SK-N-MC (cell line): ENCODE measurements at regions not wholly inside any gene's neighbourhood (a gene's known extent, or its start where the extent isn't known, plus 50 kb on each side); places are given as distances from the start of the nearest gene placed in this dataset.

Experiments used
- DNase-seq: peaks from one replicate; pipeline ENCODE4 v3.0.0-alpha.2; 2011; ENCODE audit warnings: low read depth, low spot score
- H3K27ac ChIP-seq: fragments of 200-600 bp; sonication (generic); 2 replicates; pipeline ENCODE4 v1.5.1; 2016; ENCODE audit warnings: mixed run types
- H3K36me3 ChIP-seq: fragments of 200-600 bp; sonication (generic); 2 replicates; pipeline ENCODE4 v1.6.1; 2017; ENCODE audit warnings: antibody characterized with exemption, low read length, mixed read lengths; ENCODE audit not compliant: insufficient read depth
- H3K4me3 ChIP-seq: fragments of 200-600 bp; sonication (generic); 2 replicates; pipeline ENCODE4 v1.5.1; 2016
- H3K9ac ChIP-seq: fragments of 200-600 bp; sonication (generic); 2 replicates; pipeline ENCODE4 v1.8.0; 2017; ENCODE audit warnings: mixed run types, mixed read lengths; ENCODE audit not compliant: insufficient read length
- H3K9me3 ChIP-seq: fragments of 200-600 bp; sonication (generic); 2 replicates; pipeline ENCODE4 v1.6.1; 2017; ENCODE audit warnings: low read depth, mild to moderate bottlenecking, antibody characterized with exemption, low read length, moderate library complexity, mixed read lengths
- EZH2 ChIP-seq: fragments of 200-600 bp; sonication (generic); IDR thresholded peaks from one replicate; pipeline ENCODE4 v1.6.1; 2017; ENCODE audit warnings: antibody characterized with exemption
- FOXP2 ChIP-seq: optimal IDR thresholded peaks from 2 replicates; pipeline ENCODE3; 2011; ENCODE audit warnings: mild to moderate bottlenecking, moderate library complexity; ENCODE audit not compliant: insufficient read depth; ENCODE audit errors: extremely low read length, control extremely low read depth
- POLR2AphosphoS5 ChIP-seq: IDR thresholded peaks from 2 replicates; pipeline ENCODE4 v1.6.1; 2012; ENCODE audit warnings: mild to moderate bottlenecking, low read depth, low read length, borderline replicate concordance

DNA sequence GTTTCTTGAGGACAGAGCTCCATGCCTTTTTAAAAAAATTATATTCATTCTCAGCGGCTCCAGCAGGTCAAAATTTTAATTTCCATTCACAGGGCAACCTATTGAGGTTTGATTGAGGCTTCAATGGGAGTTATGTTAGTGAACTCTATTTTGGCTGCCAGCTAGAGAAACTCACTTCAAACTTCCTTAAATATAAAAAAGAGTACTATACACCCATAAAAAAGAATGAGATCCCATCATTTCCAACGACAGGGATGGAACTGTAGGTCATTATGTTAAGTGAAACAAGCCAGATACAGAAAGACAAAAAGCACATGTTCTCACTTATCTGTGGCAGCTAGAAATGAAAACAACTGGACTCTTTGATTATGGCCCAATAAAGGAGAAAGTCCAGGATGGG lies 176.8 kb upstream of the IL12B start:
- Histone ChIP-seq H3K9ac (no peak overlapping the region), H3K36me3 (no peaks in the 10 kb centered on the region), H3K4me3 (no peak overlapping the region), H3K27ac (no peak overlapping the region), H3K9me3 (no peaks in the 10 kb centered on the region)
- no peak for DNase-seq
- TF ChIP-seq POLR2AphosphoS5 (no peak), FOXP2 (no peak), EZH2 (no peak)

- DNase-seq = no peak
- Histone ChIP-seq H3K4me3 (no peak overlapping the region), H3K27ac (no peak overlapping the region), H3K9ac (no peak overlapping the region), H3K36me3 (no peaks in the 10 kb centered on the region), H3K9me3 (no peaks in the 10 kb centered on the region)
- TF ChIP-seq FOXP2 = no peak
- no peak for TF ChIP-seq EZH2
- no peak for TF ChIP-seq POLR2AphosphoS5
These were observed 177.4 kb upstream of the IL12B start for GRCh38 chr5:159507661-159508060.

GRCh38 chr5:159508344-159508743 lies 178.1 kb upstream of the IL12B start:
- Histone ChIP-seq H3K9ac (no peak overlapping the region), H3K36me3 (no peaks in the 10 kb centered on the region), H3K9me3 (no peaks in the 10 kb centered on the region), H3K27ac (no peak overlapping the region), H3K4me3 (no peak overlapping the region)
- DNase-seq = no peak
- TF ChIP-seq FOXP2 (no peak), POLR2AphosphoS5 (no peak), EZH2 (no peak)

- Histone ChIP-seq H3K9ac (no peak overlapping the region), H3K36me3 (no peaks in the 10 kb centered on the region), H3K4me3 (no peak overlapping the region), H3K27ac (no peak overlapping the region), H3K9me3 (no peaks in the 10 kb centered on the region)
- no peak for TF ChIP-seq FOXP2
- TF ChIP-seq EZH2 = no peak
- TF ChIP-seq POLR2AphosphoS5 = no peak
- DNase-seq = no peak
These were observed 178.8 kb upstream of the IL12B start for GRCh38 chr5:159509002-159509660.

DNA sequence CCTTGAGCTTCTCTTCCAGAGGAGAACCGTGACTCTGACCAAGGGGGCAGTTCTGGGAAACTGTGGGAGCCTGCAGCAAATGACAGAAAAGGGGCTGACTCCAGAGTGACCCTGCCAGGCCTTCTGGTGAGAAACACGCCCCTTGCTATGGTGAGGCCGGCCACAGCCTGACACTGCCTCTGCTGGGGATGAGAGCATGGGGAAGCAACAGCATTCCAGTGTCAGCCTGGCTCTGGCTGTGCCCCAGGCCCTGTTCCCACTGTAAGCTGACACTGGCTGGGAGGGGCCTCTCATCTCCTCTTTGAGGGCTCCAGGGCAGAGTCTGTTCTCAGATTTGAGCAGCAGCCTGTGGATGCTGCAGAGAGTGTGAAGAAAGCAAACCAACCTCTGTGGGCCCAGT lies 180.0 kb upstream of the IL12B start:
- Histone ChIP-seq H3K9me3 (no peaks in the 10 kb centered on the region), H3K36me3 (no peaks in the 10 kb centered on the region), H3K4me3 (no peak overlapping the region), H3K27ac (no peak overlapping the region), H3K9ac (no peak overlapping the region)
- TF ChIP-seq FOXP2 (no peak), EZH2 (no peak), POLR2AphosphoS5 (no peak)
- DNase-seq = no peak

DNA sequence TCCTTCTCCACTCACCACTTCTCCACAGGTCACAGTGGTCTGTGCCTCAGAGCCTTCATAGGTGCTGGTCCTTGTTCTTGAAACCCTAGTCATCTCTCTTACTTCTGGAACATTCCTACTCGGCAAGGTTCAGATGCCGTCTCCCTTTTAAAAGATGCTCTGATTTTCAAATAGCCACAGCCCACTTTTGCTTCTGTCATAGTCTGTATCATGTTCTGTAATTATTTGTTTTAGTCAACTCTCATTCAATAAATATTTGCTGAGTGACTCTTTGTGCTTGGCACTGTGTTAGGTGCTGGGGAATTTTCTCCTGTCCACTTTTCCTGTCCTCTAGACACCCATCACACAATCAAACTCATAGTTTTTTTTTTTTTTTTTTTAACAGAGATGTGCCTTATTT lies 181.3 kb upstream of the IL12B start:
- Histone ChIP-seq H3K36me3 (no peaks in the 10 kb centered on the region), H3K27ac (no peak overlapping the region), H3K9me3 (no peaks in the 10 kb centered on the region), H3K4me3 (no peak overlapping the region), H3K9ac (no peak overlapping the region)
- DNase-seq = no peak
- no peak for TF ChIP-seq FOXP2
- TF ChIP-seq POLR2AphosphoS5 = no peak
- no peak for TF ChIP-seq EZH2

- Histone ChIP-seq H3K27ac (no peak overlapping the region), H3K9me3 (no peaks in the 10 kb centered on the region), H3K4me3 (no peak overlapping the region), H3K9ac (no peak overlapping the region), H3K36me3 (no peaks in the 10 kb centered on the region)
- TF ChIP-seq EZH2 = no peak
- no peak for TF ChIP-seq FOXP2
- TF ChIP-seq POLR2AphosphoS5 = no peak
- DNase-seq = no peak
These were observed 181.8 kb upstream of the IL12B start for GRCh38 chr5:159512064-159512463.

DNA sequence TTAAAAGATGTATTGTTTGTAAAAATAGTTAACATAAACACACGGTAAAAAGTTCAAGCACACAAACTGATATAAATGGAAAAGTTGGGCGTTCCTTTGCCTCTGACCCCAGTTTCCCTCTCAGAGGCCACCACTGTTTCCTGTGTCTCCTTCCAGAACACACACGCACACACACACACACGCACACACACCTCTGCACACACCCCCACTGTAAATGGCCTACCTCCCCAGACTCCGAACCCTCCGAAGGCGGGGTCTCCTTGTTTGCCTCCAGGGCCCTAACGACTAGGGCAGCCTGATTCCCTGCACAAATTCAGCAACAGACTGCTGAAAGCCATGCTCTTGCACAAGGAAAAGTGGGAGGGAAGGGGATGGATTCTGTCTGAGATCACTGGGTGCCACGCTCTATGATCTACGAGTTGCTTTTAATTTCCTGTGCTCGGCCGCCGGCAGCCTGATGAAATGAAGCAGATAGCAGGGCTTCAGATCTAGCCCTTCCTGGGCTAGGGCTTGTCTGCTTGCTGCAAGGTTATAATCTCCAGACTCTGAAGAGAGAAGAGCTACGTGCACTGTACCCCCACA lies 184.0 kb upstream of the IL12B start:
- Histone ChIP-seq H3K27ac (no peak overlapping the region), H3K36me3 (no peaks in the 10 kb centered on the region), H3K9ac (no peak overlapping the region), H3K9me3 (no peaks in the 10 kb centered on the region), H3K4me3 (no peak overlapping the region)
- no peak for TF ChIP-seq EZH2
- no peak for TF ChIP-seq FOXP2
- TF ChIP-seq POLR2AphosphoS5 = no peak
- no peak for DNase-seq

- no peak overlapping the region for H3K4me3 ChIP-seq
- H3K9ac ChIP-seq = no peak overlapping the region
- no peak overlapping the region for H3K27ac ChIP-seq
- DNase-seq = no peak
- H3K36me3 ChIP-seq = no peaks in the 10 kb centered on the region
- TF ChIP-seq POLR2AphosphoS5 (no peak), EZH2 (no peak), FOXP2 (no peak)
- H3K9me3 ChIP-seq = no peaks in the 10 kb centered on the region
These were observed 184.9 kb upstream of the IL12B start for GRCh38 chr5:159515197-159515596.
